Calu3 (cell line): ENCODE measurements at regions not wholly inside any gene's neighbourhood (a gene's known extent, or its start where the extent isn't known, plus 50 kb on each side); places are given as distances from the start of the nearest gene placed in this dataset.
A peak's percentile ranks its signal among the peaks of the same experiment; 100 is the strongest.

Source experiments
- BruUV-seq: library from RNA; stranded (reverse); fragments of 400-500 nt; replicated peaks from 2 replicates; lab custom pipeline; 2021; lab: Mats Ljungman, UMichigan
- CTCF ChIA-PET: fragments of 300-600 bp; sonication (Branson Sonifier 250); formaldehyde crosslinking; loops from one replicate; lab custom pipeline; 2022; ENCODE audit warnings: antibody characterized with exemption; lab: Charles Lee
- DNase-seq: peaks from one replicate; pipeline ENCODE4 v3.0.0; 2022
- H3K27ac Mint-ChIP-seq: one replicate; pipeline ENCODE4 v1.8.0; 2022; ENCODE audit warnings: mixed read lengths; ENCODE audit not compliant: unreplicated experiment
- H3K27me3 Mint-ChIP-seq: one replicate; pipeline ENCODE4 v1.8.0; 2022; ENCODE audit warnings: mixed read lengths; ENCODE audit not compliant: unreplicated experiment
- H3K36me3 Mint-ChIP-seq: one replicate; pipeline ENCODE4 v1.8.0; 2022; ENCODE audit warnings: mild to moderate bottlenecking, moderate library complexity, mixed read lengths; ENCODE audit not compliant: insufficient read depth, unreplicated experiment
- H3K4me1 Mint-ChIP-seq: one replicate; pipeline ENCODE4 v1.8.0; 2022; ENCODE audit warnings: mild to moderate bottlenecking, low read depth, mixed read lengths; ENCODE audit not compliant: unreplicated experiment
- H3K4me3 Mint-ChIP-seq: one replicate; pipeline ENCODE4 v1.8.0; 2022; ENCODE audit warnings: mild to moderate bottlenecking, low read depth, moderate library complexity, mixed read lengths; ENCODE audit not compliant: unreplicated experiment
- H3K9me3 Mint-ChIP-seq: one replicate; pipeline ENCODE4 v1.8.0; 2022; ENCODE audit warnings: low read depth, mixed read lengths; ENCODE audit not compliant: unreplicated experiment
- intact Hi-C: fragments of 100-400 bp; cut with micrococcal nuclease; formaldehyde crosslinking; loops from one replicate; pipeline ENCODE4 v1.10.0; 2022; ENCODE audit not compliant: unreplicated experiment
- TF ChIP-seq, protein P1 (sequence below): fragments of 200-600 bp; IDR thresholded peaks from one replicate; pipeline ENCODE4 v1.8.0; 2022; ENCODE audit warnings: antibody characterized with exemption; ENCODE audit not compliant: unreplicated experiment

- TF ChIP-seq, protein P1, sequence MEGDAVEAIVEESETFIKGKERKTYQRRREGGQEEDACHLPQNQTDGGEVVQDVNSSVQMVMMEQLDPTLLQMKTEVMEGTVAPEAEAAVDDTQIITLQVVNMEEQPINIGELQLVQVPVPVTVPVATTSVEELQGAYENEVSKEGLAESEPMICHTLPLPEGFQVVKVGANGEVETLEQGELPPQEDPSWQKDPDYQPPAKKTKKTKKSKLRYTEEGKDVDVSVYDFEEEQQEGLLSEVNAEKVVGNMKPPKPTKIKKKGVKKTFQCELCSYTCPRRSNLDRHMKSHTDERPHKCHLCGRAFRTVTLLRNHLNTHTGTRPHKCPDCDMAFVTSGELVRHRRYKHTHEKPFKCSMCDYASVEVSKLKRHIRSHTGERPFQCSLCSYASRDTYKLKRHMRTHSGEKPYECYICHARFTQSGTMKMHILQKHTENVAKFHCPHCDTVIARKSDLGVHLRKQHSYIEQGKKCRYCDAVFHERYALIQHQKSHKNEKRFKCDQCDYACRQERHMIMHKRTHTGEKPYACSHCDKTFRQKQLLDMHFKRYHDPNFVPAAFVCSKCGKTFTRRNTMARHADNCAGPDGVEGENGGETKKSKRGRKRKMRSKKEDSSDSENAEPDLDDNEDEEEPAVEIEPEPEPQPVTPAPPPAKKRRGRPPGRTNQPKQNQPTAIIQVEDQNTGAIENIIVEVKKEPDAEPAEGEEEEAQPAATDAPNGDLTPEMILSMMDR, result no peak
- H3K4me3 Mint-ChIP-seq, result no peak overlapping the region
- CTCF ChIA-PET, result no interaction called here
- BruUV-seq, result no TSS peak
- no peaks in the 10 kb centered on the region for H3K27me3 Mint-ChIP-seq
- H3K36me3 Mint-ChIP-seq, result no peaks in the 10 kb centered on the region
- DNase-seq, result no peak
- intact Hi-C loops, result no loop called here
- H3K4me1 Mint-ChIP-seq, result peaks cover 28% of the 10 kb centered on the region
- H3K9me3 Mint-ChIP-seq, result no peaks in the 10 kb centered on the region
- no peak overlapping the region for H3K27ac Mint-ChIP-seq
Observed at GRCh38 chr6:100181309-100181708, 187.3 kb upstream of the MCHR2 start.

- Mint-ChIP-seq H3K27me3 (no peaks in the 10 kb centered on the region), H3K9me3 (no peaks in the 10 kb centered on the region), H3K36me3 (no peaks in the 10 kb centered on the region), H3K4me1 (peaks cover 33% of the 10 kb centered on the region), H3K4me3 (no peak overlapping the region), H3K27ac (no peak overlapping the region)
- no peak for DNase-seq
- TF ChIP-seq, protein P1, result no peak
- CTCF ChIA-PET, result no interaction called here
- no TSS peak for BruUV-seq
- intact Hi-C loops, result no loop called here
Observed at GRCh38 chr6:100179576-100179975, 185.6 kb upstream of the MCHR2 start.

GRCh38 chr6:100177956-100178355 lies 183.9 kb upstream of the MCHR2 start:
- intact Hi-C loops, result loop anchor here (2.0 kb wide), 3 partner anchors 51 to 301 kb away; no protein-coding TSS in a partner anchor
- TF ChIP-seq, protein P1, result no peak
- H3K36me3 Mint-ChIP-seq, result no peaks in the 10 kb centered on the region
- H3K27ac Mint-ChIP-seq, result no peak overlapping the region
- no peak for DNase-seq
- BruUV-seq, result no TSS peak
- peaks cover 33% of the 10 kb centered on the region for H3K4me1 Mint-ChIP-seq
- no peaks in the 10 kb centered on the region for H3K9me3 Mint-ChIP-seq
- H3K27me3 Mint-ChIP-seq, result no peaks in the 10 kb centered on the region
- no peak overlapping the region for H3K4me3 Mint-ChIP-seq
- CTCF ChIA-PET, result no interaction called here

DNA sequence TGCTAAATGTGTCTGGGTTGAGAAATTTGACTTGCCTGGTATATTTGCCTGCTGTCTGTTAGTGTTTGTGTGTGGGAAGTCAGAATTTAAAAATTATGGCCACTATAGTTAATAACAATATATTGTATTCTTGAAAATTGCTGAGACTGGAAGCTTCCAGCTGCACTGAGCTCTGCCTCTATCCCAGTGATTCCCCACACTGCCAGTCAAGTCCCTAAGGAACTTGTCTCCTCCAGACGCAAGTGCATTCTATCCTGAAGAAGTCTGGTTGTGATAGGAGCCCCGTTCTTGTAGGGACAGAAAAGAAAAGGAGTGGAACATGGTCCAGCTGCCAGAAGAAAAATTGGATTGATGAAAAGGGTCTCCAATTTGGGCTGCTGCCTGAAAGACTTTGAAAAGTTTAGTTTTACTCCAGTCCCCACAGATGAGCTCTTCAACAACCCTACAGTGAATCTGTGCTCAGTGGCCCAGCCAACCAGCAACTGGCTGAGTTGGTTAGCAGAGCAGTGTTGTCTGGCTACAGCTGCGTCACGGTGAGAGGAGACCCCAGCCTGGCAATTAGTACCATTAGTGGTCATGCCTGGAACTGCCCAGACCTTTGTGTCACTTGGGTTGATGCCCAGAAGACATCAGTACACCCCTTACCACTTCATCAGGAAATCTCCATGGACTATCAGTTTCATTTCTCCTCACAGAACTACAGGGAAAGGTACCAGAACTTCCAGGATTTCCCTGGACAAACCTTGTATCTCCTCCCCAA lies 183.1 kb upstream of the MCHR2 start:
- intact Hi-C loops, result loop anchor here (2.0 kb wide), 3 partner anchors 52 to 302 kb away; no protein-coding TSS in a partner anchor
- Mint-ChIP-seq H3K27me3 (no peaks in the 10 kb centered on the region), H3K9me3 (no peaks in the 10 kb centered on the region), H3K4me1 (peaks cover 28% of the 10 kb centered on the region), H3K27ac (peak overlapping the region; percentile 77), H3K4me3 (no peak overlapping the region), H3K36me3 (no peaks in the 10 kb centered on the region)
- TF ChIP-seq, protein P1, result peak; percentile 6
- CTCF ChIA-PET, result interaction anchor here (1.3 to 1.7 kb wide), 2 partner anchors 51 to 283 kb away, joined by 3 to 13 read pairs; no protein-coding TSS in a partner anchor
- no peak for DNase-seq
- BruUV-seq, result no TSS peak
